Activated CD4-positive, alpha-beta T cell treated with anti-CD3 and anti-CD28 coated beads, Interleukin-10, Interleukin-2, amounts not matched to agents 100 ng/mL and 50 ng/mL, durations not matched to agents 16 hours and 8 hours (primary cell): ENCODE measurements at regions not wholly inside any gene's neighbourhood (a gene's known extent, or its start where the extent isn't known, plus 50 kb on each side); places are given as distances from the start of the nearest gene placed in this dataset.
"Not testable (repeated sequence)": the region's sequence is repeated elsewhere in the genome, so short reads cannot be mapped to it uniquely, and the experiment has no call there.

Source experiments
- DNase-seq: peaks from one replicate; pipeline ENCODE4 v3.0.0-alpha.2; 2020

GRCh38 chr5:99104538-99105132 is 175.8 kb upstream of the CHD1 start:
- peak; percentile 16 for DNase-seq

GRCh38 chr5:99102073-99102697 is 173.4 kb upstream of the CHD1 start:
- DNase-seq, result no peak

- no peak for DNase-seq
These were observed 170.9 kb upstream of the CHD1 start for GRCh38 chr5:99099691-99100090.

- no peak for DNase-seq
These were observed 161.2 kb upstream of the CHD1 start for GRCh38 chr5:99089822-99090549.

- no peak for DNase-seq
These were observed 159.5 kb upstream of the CHD1 start for GRCh38 chr5:99088309-99088708.

GRCh38 chr5:99083197-99083596 is 154.4 kb upstream of the CHD1 start:
- no peak for DNase-seq

GRCh38 chr5:99081711-99082110 is 152.9 kb upstream of the CHD1 start:
- no peak for DNase-seq

GRCh38 chr5:99076723-99077640 is 148.2 kb upstream of the CHD1 start:
- DNase-seq, result no peak

GRCh38 chr5:99072846-99073245 is 144.0 kb upstream of the CHD1 start:
- DNase-seq, result no peak

GRCh38 chr5:99070822-99071221 is 142.0 kb upstream of the CHD1 start:
- DNase-seq, result no peak

GRCh38 chr5:99070362-99070761 is 141.6 kb upstream of the CHD1 start:
- no peak for DNase-seq

GRCh38 chr5:99068944-99069650 is 140.3 kb upstream of the CHD1 start:
- DNase-seq, result no peak

- no peak for DNase-seq
These were observed 134.9 kb upstream of the CHD1 start for GRCh38 chr5:99063737-99064136.

- DNase-seq, result no peak
These were observed 132.9 kb upstream of the CHD1 start for GRCh38 chr5:99061711-99062110.

GRCh38 chr5:99061299-99061698 is 132.5 kb upstream of the CHD1 start:
- no peak for DNase-seq

GRCh38 chr5:99060306-99061261 is 131.8 kb upstream of the CHD1 start:
- peak; percentile 81 for DNase-seq

- DNase-seq, result no peak
These were observed 130.9 kb upstream of the CHD1 start for GRCh38 chr5:99059685-99060084.

- no peak for DNase-seq
These were observed 129.7 kb upstream of the CHD1 start for GRCh38 chr5:99058466-99058865.

GRCh38 chr5:99054972-99055371 is 126.2 kb upstream of the CHD1 start:
- DNase-seq, result no peak

- no peak for DNase-seq
These were observed 117.1 kb upstream of the CHD1 start for GRCh38 chr5:99045871-99046270.

GRCh38 chr5:99043257-99043656 is 114.5 kb upstream of the CHD1 start:
- DNase-seq, result not testable (repeated sequence)
